GM21619 (cell line): ENCODE measurements at regions not wholly inside any gene's neighbourhood (a gene's known extent, or its start where the extent isn't known, plus 50 kb on each side); places are given as distances from the start of the nearest gene placed in this dataset.

Experiments
- ATAC-seq: cut with Tn5 transposase; IDR thresholded peaks from one replicate; pipeline ENCODE4 v1.9.1; 2021; ENCODE audit not compliant: unreplicated experiment

DNA sequence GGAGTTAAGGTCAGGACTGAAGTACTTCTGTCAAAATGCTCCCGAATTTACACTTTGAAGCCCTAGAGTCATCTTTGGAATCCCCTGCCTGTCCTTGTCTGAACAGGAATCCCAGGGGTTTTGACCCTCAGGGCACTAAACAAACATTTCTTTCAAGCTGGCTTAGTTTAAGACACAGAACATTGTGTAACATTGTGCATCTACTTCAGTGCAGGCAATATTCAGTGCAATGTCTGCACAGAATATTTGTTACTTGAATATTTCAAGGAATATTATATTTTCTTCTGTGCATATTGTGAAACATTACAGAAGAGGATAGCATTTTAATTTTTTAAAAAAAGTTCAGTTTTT, 763.4 kb downstream of the PCDH18 start:
- ATAC-seq: no peak

DNA sequence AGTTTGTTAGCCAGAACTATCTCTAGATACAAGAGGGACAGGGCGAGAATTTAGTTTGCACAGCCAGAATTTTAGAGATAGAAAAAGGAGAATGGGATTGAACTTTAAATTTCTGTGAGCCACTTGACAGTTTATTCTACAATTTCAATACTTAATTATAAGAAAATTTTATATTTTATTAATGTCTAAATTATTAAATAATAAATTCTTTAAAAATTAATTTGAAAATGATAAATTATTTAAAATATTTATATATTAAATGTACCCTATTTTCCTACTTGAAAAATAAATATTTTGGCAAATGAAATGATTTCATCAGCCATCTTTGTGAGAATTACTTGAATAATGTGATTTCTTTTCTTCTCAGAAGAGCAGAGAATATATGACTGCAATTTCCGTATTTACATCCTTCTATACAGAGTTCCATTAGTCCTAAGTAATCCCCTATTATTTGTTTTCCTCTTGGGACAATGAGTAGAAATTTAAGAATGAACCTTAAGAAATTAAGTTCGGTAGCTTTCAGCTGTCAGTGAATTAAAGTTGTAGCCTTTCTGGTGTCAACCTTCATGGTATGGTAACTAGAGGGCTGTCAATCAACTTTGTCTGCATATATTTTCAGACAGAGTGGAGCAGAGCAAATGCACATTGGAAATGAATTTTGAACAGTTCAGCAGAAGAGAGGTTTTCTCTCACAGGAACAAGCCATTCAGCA, 763.9 kb downstream of the PCDH18 start:
- ATAC-seq: no peak

DNA sequence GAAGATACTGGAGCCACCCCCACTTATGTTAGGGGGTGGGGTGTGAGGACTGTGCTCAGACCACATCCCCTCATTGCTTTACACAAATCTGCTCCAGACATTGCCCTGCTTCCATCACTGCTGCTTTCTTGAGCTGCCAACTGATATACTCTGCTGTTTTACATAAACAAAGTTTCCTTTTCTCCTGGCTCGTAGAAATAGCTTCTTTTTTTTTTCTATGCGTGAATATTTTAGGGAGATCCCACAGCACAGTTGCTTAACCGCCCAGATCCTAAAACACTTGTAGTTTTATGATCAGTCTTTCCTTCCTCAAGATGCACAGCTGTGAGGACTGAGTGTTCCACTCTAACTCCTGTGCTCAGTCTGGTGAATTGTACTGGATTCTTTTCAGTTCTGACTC, 768.4 kb downstream of the PCDH18 start:
- no peak for ATAC-seq

DNA sequence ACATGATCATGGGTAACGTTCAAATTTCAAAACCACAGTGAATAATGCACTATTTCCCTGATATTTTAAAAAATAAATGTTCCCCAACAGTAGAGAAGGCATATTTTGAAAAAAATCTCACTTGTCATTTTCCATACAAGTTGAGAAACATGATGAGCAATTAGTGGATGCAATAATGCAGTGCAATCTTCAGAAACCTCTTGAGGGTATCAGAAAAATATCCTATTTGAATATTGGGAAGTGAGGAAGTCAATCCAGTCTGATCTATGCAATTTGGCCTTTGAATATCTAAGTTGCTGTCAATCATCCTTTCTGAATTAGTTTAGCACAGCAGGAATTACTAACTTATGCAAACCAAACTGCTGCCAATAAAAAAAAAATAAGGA, 776.8 kb downstream of the PCDH18 start:
- no peak for ATAC-seq

DNA sequence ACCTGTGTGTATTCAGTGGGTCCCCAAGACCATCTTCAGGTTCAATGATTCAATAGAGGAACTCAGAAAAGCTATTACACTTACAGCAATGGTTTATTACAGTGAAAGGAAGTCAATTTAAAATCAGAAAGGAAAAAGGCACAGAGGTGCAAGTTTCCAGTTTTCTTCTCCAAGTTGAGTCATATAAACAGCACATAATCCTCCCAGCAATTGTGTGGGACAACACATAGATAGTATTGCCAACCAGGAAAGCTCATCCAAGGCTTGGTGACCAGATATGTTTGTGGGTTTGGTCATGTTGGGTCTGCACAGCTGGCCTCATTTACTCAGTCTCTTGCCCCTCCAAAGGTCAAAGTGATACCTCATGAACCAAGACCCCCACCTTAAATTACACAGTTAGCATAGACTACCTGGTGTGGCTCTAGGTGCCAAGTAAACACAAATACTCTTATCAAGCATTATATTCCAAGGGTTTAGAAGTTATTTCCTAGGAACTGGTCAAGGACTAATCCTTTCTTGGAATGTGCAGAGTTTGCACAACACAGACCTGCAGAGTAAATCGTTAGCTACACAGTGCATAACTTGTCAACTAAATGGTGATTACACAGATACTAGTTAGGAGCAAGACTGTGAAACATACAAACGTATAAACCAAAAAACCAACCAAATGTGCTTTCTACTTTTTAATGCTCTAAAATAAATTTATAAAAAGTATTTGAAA, 777.3 kb downstream of the PCDH18 start:
- ATAC-seq: no peak

DNA sequence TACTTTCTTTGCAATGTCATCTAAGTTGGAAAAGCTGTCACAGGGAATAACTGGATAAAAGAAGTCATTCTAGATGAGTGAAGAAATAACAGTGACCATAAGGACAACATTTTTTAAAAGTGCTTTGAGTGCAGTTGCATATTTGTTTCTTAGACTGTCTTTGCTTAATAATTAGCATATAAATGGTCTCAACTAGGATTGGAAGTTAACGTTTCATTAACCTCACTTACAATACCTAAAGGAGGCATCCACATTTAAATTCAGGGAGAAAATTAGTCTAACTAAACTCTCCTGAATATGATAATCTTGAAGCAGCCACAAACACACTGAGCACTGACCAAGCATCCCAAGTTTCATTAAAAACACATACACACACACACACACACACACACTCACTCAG, 780.7 kb downstream of the PCDH18 start:
- no peak for ATAC-seq

DNA sequence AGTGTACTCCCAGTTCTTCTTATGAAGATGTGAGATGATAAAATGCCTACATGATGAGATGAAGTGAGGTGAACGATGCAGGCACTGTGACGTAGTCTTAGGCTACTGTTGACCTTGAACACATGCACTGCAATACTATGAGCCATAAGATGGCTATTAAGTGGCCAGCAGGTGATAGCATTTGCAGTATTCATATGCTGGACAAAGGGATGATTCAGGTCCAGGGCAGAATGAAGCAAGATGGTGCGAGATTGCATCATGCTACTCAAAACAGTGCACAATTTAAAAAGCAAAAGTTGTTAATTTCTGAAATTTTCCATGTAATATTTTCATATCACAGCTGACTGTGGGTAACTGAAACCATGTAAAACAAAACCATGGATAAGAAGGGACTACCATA, 781.4 kb downstream of the PCDH18 start:
- ATAC-seq: no peak

DNA sequence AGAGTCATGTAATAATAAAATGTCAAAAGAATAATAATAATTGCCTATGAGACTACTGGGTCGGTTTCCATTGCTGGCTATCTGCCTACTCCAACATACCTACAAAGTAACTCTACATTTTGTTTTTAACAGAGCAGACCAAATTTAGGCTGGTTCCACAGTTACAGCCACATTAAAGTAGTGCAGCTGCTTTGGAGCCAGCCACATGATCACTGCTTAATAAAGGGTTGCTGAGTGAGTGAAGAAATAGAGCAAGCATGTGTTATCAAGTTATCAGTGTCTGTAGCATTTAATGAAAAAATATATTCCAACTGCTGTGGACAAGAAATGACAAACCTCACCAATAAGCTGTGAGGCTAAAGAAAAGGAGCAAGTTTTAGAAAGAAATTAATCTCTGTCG, 782.3 kb downstream of the PCDH18 start:
- ATAC-seq: no peak

DNA sequence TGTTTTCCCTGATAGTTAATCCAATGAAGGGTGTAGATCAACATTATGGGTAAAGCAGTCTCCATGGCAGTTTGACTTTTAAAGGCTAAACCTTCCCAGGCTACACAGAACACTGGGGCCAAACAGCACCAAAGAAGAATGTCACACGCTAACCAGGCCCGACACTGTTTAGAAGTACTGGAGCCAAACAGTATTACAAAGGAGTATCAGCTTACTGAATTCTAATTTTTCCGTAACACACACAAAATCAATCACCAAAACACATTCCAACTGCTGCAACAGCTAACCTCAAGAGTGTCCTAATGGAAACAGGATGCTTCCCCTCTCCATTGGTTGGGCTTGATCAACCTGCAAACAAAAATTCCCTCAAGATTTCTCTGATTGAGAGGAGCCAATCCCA, 783.5 kb downstream of the PCDH18 start:
- ATAC-seq: no peak

DNA sequence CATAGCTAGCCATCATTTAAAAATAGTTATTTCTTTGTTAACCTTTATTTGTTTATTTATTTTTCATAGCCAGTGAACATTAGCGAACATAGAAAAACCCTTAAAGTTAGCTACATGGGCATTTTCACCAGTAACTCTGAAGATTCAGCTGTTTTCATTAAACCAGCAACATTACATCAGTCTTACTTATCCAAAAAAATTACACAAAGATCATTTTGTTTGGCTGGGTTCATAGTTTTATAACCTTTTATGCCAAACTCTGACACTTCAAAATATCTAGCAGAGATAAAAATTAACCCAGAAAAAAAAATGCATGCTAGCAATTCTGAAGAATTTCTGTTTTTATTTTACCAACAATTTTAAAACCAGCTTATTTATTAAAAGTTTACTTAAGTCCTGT, 784.1 kb downstream of the PCDH18 start:
- no peak for ATAC-seq

DNA sequence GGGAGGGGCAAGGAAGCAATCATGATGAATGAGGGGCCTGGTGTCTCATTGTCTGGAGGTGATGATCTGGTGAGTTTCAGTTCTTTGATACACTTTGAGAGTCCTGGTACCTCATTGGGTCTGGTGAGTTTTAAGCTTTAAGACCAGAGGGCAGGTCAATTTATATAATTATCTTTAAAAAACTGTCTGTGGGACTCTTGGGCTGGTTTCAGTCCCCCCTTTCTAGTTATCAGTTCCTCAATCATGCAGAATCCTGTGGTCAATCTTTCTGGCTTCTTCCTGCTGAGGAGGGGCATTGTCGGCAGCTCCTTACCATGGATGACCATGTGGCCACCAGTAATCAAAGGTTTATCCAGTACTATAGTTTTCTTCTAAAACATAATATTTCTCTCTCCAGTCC, 789.1 kb downstream of the PCDH18 start:
- ATAC-seq: no peak

DNA sequence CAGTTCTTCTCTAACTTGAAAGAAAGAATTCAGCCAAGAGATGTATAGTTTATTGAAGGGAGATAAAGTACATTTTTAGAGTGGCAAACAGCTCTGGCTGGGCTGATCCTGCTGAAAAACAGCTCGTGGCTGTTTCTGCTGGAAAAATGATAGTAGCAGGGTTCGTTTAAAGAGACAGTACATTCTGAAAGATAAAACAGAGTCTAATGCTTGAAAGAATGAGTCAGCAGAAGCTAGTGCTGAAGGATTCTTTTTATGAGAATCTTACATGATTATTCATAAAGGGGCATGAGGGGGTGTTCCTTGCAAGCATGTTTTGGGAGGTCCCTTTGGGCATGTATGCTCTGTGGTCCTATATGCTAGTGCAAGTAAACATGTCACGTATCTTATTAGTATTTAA, 790.0 kb downstream of the PCDH18 start:
- ATAC-seq: no peak

DNA sequence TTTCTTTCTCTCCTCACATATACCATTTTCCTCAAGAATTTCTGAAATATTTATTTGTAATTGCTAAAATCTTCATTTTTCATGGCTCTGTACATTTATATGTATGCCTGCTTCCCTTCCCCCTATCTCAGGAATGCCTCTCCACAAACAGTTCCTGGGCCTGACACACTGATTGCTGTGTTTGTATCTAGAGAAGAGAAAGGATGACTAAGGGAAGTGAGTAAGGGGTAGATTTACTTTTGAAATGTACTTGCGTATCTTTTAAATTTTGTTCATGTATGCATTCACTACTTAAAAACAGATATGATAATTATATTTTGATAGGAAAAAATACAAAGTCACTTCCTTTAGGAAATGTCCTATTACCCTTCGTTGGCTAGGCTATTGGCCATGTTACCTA, 790.8 kb downstream of the PCDH18 start:
- no peak for ATAC-seq

DNA sequence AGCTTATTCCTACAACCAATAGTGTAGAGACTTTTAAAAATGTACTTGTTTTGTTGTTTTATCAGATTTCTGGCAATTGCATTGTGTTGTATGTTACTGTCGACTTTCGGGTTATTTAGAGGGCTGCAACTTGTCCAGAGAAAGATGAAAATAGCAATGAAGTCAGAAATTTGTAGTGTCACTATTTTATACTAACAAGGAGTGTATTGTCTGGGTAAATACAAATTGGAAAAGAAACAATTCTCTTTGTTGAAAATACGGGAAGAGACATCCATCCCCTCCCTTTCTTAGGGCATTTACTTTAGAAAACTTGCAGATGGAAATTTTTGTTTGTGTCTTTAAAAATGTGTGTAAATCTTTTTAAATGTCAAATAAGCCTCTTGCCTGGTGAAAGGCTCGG, 792.0 kb downstream of the PCDH18 start:
- no peak for ATAC-seq

DNA sequence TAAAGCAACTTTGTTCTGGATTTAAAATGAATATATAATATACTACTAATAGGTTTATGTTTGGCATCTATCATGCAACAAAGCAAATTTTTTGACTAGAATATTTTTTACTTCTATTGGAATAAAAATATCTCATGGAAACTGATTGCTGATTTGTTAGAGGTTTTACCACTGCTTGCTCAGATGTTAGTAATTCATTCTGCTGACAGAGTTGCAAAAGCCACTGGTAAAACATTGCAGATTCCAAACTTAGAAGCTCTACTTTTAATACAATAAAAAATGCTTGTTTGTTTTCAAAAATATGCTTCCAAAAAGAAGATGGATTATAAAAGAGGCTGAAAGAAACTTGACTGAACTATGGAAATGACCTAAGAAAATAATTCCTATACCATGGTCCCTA, 795.2 kb downstream of the PCDH18 start:
- ATAC-seq: no peak

DNA sequence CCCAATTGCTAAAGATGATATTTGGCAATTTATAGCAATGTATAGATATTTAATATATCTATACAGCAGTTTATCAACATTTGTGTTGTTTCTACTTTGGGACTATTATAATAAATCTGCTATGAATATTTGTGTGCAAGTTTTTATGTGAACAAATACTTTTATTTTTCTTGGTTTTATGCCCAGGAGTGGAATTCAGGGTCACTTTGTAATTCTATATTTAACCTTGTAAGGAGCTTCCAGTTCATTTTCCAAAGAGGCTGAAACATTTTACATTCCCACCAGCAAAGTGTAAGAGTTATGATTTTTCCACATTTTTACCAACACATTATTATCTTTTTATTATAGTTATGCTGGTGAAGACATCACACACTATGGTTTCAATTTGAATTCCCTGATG, 801.3 kb downstream of the PCDH18 start:
- no peak for ATAC-seq

DNA sequence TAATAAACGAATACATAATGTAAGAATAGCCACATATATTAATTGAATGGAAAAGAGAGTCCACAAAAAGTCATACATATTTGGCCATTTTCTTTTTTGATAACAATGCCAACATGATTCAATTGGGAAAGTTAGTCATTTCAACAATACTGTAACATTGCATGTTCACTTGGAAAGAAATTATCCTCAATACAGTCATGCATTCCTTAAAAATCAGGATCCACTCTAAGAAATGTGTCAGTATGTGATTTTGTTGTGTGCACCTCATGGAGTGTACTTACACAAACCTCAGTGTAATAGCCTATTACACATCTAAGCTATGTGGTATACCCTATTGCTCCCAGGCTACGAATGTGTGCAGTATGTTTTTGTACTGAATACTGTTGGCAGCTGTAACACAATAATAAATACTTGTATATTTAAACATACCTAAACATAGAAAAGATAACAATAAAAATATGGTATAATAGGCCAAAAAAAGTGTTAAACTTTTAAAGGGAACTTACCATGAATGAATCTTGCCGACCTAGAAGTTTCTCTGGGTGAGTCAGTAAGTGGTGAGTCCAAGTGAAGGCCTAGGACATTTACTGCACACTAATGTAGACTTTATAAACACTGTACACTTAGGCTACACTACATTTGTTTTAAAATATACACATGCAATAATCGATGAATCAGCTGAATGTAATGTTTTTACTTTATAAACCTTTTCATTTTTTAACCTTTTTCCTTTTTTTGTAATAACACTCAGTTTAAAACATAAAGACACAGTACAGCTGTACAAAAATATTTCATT, 806.8 kb downstream of the PCDH18 start:
- ATAC-seq: no peak

DNA sequence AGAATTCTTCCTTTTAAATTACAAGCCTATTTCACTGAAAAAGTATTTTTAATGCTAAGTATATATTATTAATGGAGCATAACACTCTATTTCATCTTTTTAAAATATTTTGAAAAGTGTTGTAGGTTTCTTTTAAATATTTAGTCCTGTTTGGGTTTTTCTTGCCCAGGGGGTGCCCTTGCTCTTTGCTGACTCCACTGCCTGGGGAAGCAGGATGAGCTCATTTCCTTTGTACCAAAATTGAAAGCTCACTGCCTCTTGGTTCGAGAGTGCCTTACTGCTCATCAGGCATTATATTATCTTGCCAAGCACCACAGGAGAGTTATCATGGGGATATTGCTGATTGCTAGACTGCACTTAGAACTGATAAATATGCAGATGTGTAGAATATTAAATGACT, 819.2 kb downstream of the PCDH18 start:
- no peak for ATAC-seq

DNA sequence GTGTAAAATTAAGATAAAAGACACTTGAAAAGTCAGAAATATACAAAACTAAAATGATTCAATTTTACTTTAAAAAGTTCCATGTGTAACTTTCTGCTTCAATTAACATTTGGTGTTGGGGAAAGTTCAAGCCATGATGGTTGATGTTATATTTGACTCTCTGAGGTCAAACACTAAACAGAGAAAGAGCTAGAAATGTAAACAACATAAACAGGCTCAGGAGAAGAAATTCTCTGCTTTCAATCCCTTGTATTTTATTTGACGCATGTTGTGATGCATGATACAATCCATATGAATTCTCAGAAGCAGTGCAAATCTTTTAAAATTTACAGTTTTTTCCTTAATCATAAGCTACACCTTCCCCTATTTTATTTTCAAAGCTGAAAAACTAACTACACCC, 822.4 kb downstream of the PCDH18 start:
- no peak for ATAC-seq

DNA sequence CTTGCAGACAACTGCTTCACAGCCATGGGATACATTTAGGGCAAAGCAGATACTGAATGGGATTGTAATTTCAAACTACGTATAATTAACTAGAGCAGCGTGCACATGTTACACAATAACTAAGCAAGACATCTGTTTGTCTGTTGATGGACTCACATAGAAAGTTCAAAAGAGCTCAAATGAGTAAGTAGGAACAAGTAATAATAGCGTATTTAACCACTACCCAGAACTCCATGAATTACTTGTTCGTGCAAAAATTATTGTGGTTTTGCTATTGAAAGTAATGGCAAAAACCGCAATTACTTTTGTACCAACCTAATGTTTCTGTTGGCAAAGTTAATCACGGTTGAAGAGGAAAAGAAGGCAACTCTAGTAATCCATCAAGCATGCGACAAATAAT, 825.4 kb downstream of the PCDH18 start:
- no peak for ATAC-seq

DNA sequence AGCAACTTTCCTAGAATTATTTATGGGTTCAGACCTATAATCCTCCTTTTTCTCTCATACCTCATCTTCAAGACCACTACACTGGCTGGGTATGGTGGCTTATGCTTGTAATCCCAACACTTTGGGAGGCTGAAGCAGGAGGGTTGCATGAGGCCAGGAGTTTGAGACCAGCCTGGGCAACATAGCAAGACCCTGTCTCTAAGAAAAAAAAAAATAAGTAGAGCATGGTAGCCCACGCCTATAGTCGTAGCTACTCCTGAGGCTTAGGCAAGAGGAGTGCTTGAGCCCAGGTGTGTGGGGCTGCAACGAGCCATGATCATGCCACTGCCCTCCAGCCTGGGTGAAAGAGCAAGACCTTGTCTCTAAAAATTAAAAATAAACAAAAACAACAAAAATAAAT, 832.4 kb downstream of the PCDH18 start:
- no peak for ATAC-seq

DNA sequence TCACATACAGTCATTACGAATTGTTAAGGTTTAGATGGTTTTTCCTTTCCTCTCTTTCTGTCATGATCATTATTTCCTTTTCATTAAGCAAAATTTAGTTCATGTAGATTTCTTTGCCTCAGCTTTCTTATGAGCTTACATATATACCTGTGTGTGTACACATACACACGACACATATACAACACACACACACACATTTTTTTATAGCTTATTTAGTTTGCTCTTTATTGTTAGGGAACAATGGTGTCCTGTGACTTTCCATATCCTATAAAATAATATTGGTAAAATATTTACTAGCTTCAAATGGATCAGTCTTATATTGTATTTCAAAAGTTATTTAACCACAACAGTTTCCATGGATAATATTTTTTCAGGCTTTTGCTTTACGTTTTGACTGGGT, 840.7 kb downstream of the PCDH18 start:
- ATAC-seq: no peak
